Endodermal cell (in vitro differentiated cells): ENCODE measurements at regions not wholly inside any gene's neighbourhood (a gene's known extent, or its start where the extent isn't known, plus 50 kb on each side); places are given as distances from the start of the nearest gene placed in this dataset.

Experiments
- DNase-seq: peaks from one replicate; pipeline ENCODE4 v3.0.0-alpha.2; 2017
- H3K27ac ChIP-seq: 2 replicates; pipeline ENCODE4 v1.5.1; 2013; ENCODE audit warnings: mild to moderate bottlenecking, low read depth, low read length, moderate library complexity
- H3K27me3 ChIP-seq: 2 replicates; pipeline ENCODE4 v1.6.1; 2013; ENCODE audit warnings: mild to moderate bottlenecking, low read length, moderate library complexity; ENCODE audit not compliant: insufficient read depth, control insufficient read depth, poor library complexity, severe bottlenecking
- H3K36me3 ChIP-seq: 2 replicates; pipeline ENCODE4 v1.7.0; 2013; ENCODE audit warnings: mild to moderate bottlenecking, low read length, moderate library complexity; ENCODE audit not compliant: control insufficient read depth, insufficient read depth
- H3K4me1 ChIP-seq: one replicate; pipeline ENCODE4 v1.7.0; 2013; ENCODE audit warnings: low read length; ENCODE audit not compliant: control insufficient read depth, insufficient read depth
- H3K4me3 ChIP-seq: 2 replicates; pipeline ENCODE4 v1.5.1; 2013; ENCODE audit warnings: mild to moderate bottlenecking, low read length, moderate library complexity
- H3K9ac ChIP-seq: 2 replicates; pipeline ENCODE4 v1.6.1; 2013; ENCODE audit warnings: mild to moderate bottlenecking, low read length, moderate library complexity; ENCODE audit not compliant: poor library complexity, severe bottlenecking; ENCODE audit errors: extremely low read depth
- H3K9me3 ChIP-seq: 2 replicates; pipeline ENCODE4 v1.6.1; 2013; ENCODE audit warnings: mild to moderate bottlenecking, low read length, moderate library complexity; ENCODE audit not compliant: control insufficient read depth
- H3K27ac Mint-ChIP-seq: 2 replicates; pipeline ENCODE4 v1.8.0; 2020; ENCODE audit warnings: mixed read lengths
- H3K27me3 Mint-ChIP-seq: 2 replicates; pipeline ENCODE4 v1.8.0; 2021; ENCODE audit warnings: mild to moderate bottlenecking, mixed read lengths; ENCODE audit not compliant: insufficient read depth
- H3K36me3 Mint-ChIP-seq: 2 replicates; pipeline ENCODE4 v1.8.0; 2020; ENCODE audit warnings: low read depth, mixed read lengths
- H3K4me1 Mint-ChIP-seq: 2 replicates; pipeline ENCODE4 v1.8.0; 2020; ENCODE audit warnings: mixed read lengths
- H3K4me3 Mint-ChIP-seq: 2 replicates; pipeline ENCODE4 v1.8.0; 2020; ENCODE audit warnings: mild to moderate bottlenecking, moderate library complexity, mixed read lengths
- H3K9me3 Mint-ChIP-seq: 2 replicates; pipeline ENCODE4 v1.8.0; 2020; ENCODE audit warnings: mild to moderate bottlenecking, mixed read lengths
- WGBS, 2 experiments: methylation state at CpG; one replicate each; pipeline versions ENCODE4 v1.1.5 to v1.1.7; 2013; ENCODE audit warnings: missing lambda C conversion rate in 2 of 2, mixed read lengths in 1 of 2; ENCODE audit not compliant: insufficient coverage in 1 of 2, insufficient read length in 1 of 2; 5-methylcytosine and 5-hydroxymethylcytosine counted together
- TF ChIP-seq, protein P1 (sequence below): fragments of 200-600 bp; sonication (generic); conservative IDR thresholded peaks from 2 replicates; pipeline ENCODE4 v1.5.0; 2021; ENCODE audit warnings: antibody characterized with exemption, mild to moderate bottlenecking

DNA sequence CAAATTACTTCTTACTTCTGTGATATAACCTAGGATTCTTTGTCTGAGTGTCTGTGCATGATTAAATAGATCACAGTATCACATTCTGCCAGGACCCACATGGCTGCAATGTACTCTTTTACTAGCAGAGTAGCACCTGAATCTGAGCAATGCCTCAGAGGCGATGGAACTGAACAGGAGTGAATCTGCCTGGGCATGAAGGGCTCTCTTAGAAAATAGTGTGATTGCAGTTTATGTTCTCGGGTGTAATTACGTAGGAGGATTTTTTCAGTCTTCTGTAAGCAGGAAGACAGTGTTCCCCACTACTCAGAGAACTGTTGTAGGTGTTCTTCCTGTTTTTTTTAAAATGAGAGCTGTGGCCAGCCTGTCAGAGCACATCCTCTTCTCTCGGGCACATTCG, 802.3 kb downstream of the NLGN4Y start:
- H3K4me3 Mint-ChIP-seq, result no peak overlapping the region
- no peak for DNase-seq
- Histone ChIP-seq H3K27ac (no peak overlapping the region), H3K9me3 (no peaks in the 10 kb centered on the region), H3K4me3 (no peak overlapping the region), H3K27me3 (no peaks in the 10 kb centered on the region), H3K9ac (no peak overlapping the region), H3K4me1 (no peaks in the 10 kb centered on the region), H3K36me3 (no peaks in the 10 kb centered on the region)
- no peaks in the 10 kb centered on the region for H3K36me3 Mint-ChIP-seq
- H3K4me1 Mint-ChIP-seq, result no peaks in the 10 kb centered on the region
- 90% methylated on average over 5 of the region's 5 CpGs; no CpG with 5 or more reads in 1 of the 2 experiments for WGBS, 2 experiments
- H3K27me3 Mint-ChIP-seq, result no peaks in the 10 kb centered on the region
- H3K9me3 Mint-ChIP-seq, result no peaks in the 10 kb centered on the region
- no peak overlapping the region for H3K27ac Mint-ChIP-seq
- TF ChIP-seq, protein P1, sequence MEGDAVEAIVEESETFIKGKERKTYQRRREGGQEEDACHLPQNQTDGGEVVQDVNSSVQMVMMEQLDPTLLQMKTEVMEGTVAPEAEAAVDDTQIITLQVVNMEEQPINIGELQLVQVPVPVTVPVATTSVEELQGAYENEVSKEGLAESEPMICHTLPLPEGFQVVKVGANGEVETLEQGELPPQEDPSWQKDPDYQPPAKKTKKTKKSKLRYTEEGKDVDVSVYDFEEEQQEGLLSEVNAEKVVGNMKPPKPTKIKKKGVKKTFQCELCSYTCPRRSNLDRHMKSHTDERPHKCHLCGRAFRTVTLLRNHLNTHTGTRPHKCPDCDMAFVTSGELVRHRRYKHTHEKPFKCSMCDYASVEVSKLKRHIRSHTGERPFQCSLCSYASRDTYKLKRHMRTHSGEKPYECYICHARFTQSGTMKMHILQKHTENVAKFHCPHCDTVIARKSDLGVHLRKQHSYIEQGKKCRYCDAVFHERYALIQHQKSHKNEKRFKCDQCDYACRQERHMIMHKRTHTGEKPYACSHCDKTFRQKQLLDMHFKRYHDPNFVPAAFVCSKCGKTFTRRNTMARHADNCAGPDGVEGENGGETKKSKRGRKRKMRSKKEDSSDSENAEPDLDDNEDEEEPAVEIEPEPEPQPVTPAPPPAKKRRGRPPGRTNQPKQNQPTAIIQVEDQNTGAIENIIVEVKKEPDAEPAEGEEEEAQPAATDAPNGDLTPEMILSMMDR, result no peak

GRCh38 chrY:15328848-15329247, 804.5 kb downstream of the NLGN4Y start:
- H3K27ac Mint-ChIP-seq, result no peak overlapping the region
- H3K4me1 Mint-ChIP-seq, result no peaks in the 10 kb centered on the region
- no peaks in the 10 kb centered on the region for H3K27me3 Mint-ChIP-seq
- Histone ChIP-seq H3K36me3 (no peaks in the 10 kb centered on the region), H3K9ac (no peak overlapping the region), H3K9me3 (no peaks in the 10 kb centered on the region), H3K4me3 (no peak overlapping the region), H3K4me1 (no peaks in the 10 kb centered on the region), H3K27ac (no peak overlapping the region), H3K27me3 (no peaks in the 10 kb centered on the region)
- TF ChIP-seq, protein P1, result no peak
- H3K4me3 Mint-ChIP-seq, result no peak overlapping the region
- DNase-seq, result no peak
- H3K9me3 Mint-ChIP-seq, result no peaks in the 10 kb centered on the region
- 80 to 91% methylated on average over 1 to 3 of the region's 3 CpGs for WGBS, 2 experiments
- no peaks in the 10 kb centered on the region for H3K36me3 Mint-ChIP-seq

GRCh38 chrY:15343522-15343921, 819.2 kb downstream of the NLGN4Y start:
- Mint-ChIP-seq H3K36me3 (no peaks in the 10 kb centered on the region), H3K9me3 (no peaks in the 10 kb centered on the region), H3K4me1 (no peaks in the 10 kb centered on the region), H3K27ac (no peak overlapping the region), H3K27me3 (no peaks in the 10 kb centered on the region), H3K4me3 (no peak overlapping the region)
- Histone ChIP-seq H3K27ac (no peak overlapping the region), H3K9ac (no peak overlapping the region), H3K4me3 (no peak overlapping the region), H3K27me3 (no peaks in the 10 kb centered on the region), H3K4me1 (no peaks in the 10 kb centered on the region), H3K36me3 (no peaks in the 10 kb centered on the region), H3K9me3 (no peaks in the 10 kb centered on the region)
- TF ChIP-seq, protein P1, result no peak
- DNase-seq, result no peak
- WGBS, 2 experiments, result 91% methylated on average over 2 of the region's 4 CpGs; no CpG with 5 or more reads in 1 of the 2 experiments
